ENCODE measurements at regions not wholly inside any gene's neighbourhood (a gene's known extent, or its start where the extent isn't known, plus 50 kb on each side); places are given as distances from the start of the nearest gene placed in this dataset.

DNA sequence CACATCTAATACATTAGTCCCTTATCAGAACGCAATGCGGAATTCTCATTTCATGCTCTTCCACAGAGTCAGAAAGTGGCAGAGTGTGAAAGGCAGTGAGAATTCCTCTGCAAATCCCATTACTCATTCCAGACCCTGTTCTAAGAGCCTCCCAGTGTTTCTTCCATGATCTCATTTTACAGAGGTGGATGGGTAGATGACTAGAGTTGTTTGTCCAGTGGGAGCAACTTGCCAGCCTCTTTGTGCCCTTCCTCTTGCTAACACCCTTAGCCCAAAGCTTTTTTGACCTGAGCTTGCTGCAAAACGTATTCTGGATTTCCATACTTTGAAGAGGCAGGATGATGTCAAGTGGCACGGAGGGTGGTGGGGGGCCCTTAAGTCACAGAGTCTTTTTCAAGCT, 467.7 kb upstream of the RGPD4 start:
- Mint-ChIP-seq H3K9me3 (no peaks in the 10 kb centered on the region), H3K36me3 (ENCODE audit: insufficient read depth in 1 of 3, low read depth in 3 of 3) (no peaks in the 10 kb centered on the region), H3K27me3 (ENCODE audit: low read depth) (no peaks in the 10 kb centered on the region), H3K27ac (no peak overlapping the region), H3K4me3 (no peak overlapping the region), H3K4me1 (no peaks in the 10 kb centered on the region)
- TF ChIP-seq, protein P1, sequence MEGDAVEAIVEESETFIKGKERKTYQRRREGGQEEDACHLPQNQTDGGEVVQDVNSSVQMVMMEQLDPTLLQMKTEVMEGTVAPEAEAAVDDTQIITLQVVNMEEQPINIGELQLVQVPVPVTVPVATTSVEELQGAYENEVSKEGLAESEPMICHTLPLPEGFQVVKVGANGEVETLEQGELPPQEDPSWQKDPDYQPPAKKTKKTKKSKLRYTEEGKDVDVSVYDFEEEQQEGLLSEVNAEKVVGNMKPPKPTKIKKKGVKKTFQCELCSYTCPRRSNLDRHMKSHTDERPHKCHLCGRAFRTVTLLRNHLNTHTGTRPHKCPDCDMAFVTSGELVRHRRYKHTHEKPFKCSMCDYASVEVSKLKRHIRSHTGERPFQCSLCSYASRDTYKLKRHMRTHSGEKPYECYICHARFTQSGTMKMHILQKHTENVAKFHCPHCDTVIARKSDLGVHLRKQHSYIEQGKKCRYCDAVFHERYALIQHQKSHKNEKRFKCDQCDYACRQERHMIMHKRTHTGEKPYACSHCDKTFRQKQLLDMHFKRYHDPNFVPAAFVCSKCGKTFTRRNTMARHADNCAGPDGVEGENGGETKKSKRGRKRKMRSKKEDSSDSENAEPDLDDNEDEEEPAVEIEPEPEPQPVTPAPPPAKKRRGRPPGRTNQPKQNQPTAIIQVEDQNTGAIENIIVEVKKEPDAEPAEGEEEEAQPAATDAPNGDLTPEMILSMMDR (conservative IDR thresholded peaks at IDR 0.05), result no peak
- no peaks in the 10 kb centered on the region for H3K9me3 ChIP-seq (ENCODE audit: control insufficient read depth, low read depth, low read length)
- no peak overlapping the region for H3K27ac ChIP-seq (ENCODE audit: insufficient read length, low read depth, low read length)
- no peak overlapping the region for H2BK20ac ChIP-seq (ENCODE audit: low read depth, low read length, poor library complexity, severe bottlenecking)
- H3K79me2 ChIP-seq (ENCODE audit: insufficient read depth, low read length), result no peaks in the 10 kb centered on the region
- H3K4me2 ChIP-seq (ENCODE audit: insufficient read depth, insufficient read length, low read length), result no peak overlapping the region
- no peak overlapping the region for H4K8ac ChIP-seq (replicated peaks; ENCODE audit: insufficient read length, low read depth, low read length)
- H4K91ac ChIP-seq (ENCODE audit: insufficient read length, low read depth, low read length), result no peak overlapping the region
- H2BK5ac ChIP-seq (ENCODE audit: insufficient read length, low read length), result no peak overlapping the region
- H3K27me3 ChIP-seq (ENCODE audit: insufficient read depth, low read length), result no peaks in the 10 kb centered on the region
- no CpG with 5 or more reads among the region's 4 CpGs for WGBS (ENCODE audit: extremely low coverage, insufficient read length, low lambda C conversion rate)
- no peak for DNase-seq
- no peaks in the 10 kb centered on the region for H3K23me2 ChIP-seq (ENCODE audit: insufficient read length, low read depth, low read length, poor library complexity, severe bottlenecking)
- H2AK5ac ChIP-seq (ENCODE audit: insufficient read length, low read length), result no peak overlapping the region
- H3K23ac ChIP-seq (ENCODE audit: insufficient read length, low read depth, low read length), result no peak overlapping the region
- no peak overlapping the region for H3K14ac ChIP-seq (ENCODE audit: insufficient read depth, low read length)
- H3K79me1 ChIP-seq (ENCODE audit: insufficient read depth, low read depth, low read length, poor library complexity, severe bottlenecking), result no peaks in the 10 kb centered on the region
- no peak overlapping the region for H3T11ph ChIP-seq (ENCODE audit: low read length)
- H3K18ac ChIP-seq (ENCODE audit: insufficient read length, low read depth, low read length), result no peak overlapping the region
- H3K4me1 ChIP-seq (ENCODE audit: insufficient read depth, low read length), result no peaks in the 10 kb centered on the region
- no peak overlapping the region for H2BK120ac ChIP-seq (ENCODE audit: low read depth, low read length, poor library complexity, severe bottlenecking)
- no peak overlapping the region for H2BK12ac ChIP-seq (ENCODE audit: insufficient read length, low read depth, low read length)
- no peak overlapping the region for H2AFZ ChIP-seq (ENCODE audit: low read length)
- no peak overlapping the region for H3K9ac ChIP-seq (ENCODE audit: extremely low read depth, insufficient read length, low read length)
- H3K4ac ChIP-seq (ENCODE audit: low read depth, low read length), result no peak overlapping the region
- no peak overlapping the region for H3K56ac ChIP-seq (ENCODE audit: insufficient read length, low read depth, low read length)
- no peak overlapping the region for H4K5ac ChIP-seq (ENCODE audit: insufficient read length, low read depth, low read length)
- no peak overlapping the region for H2BK15ac ChIP-seq (ENCODE audit: low read depth, low read length)
- H4K20me1 ChIP-seq (ENCODE audit: control insufficient read depth, insufficient read depth, insufficient read length), result no peaks in the 10 kb centered on the region

Data from H9 (cell line).